Thyroid gland (tissue), 4 donors: ENCODE measurements at regions not wholly inside any gene's neighbourhood (a gene's known extent, or its start where the extent isn't known, plus 50 kb on each side); places are given as distances from the start of the nearest gene placed in this dataset.
"Not testable (repeated sequence)": the region's sequence is repeated elsewhere in the genome, so short reads cannot be mapped to it uniquely, and the experiment has no call there.

ENCODE experiments used
- DNase-seq, 2 donors: peaks; one replicate each; pipeline ENCODE4 v3.0.0-alpha.2; 2019
- H3K27ac ChIP-seq, 3 donors: fragments of 200-600 bp; sonication (generic); 1 replicate in 2 of 3; 2 replicates in 1 of 3; pipeline ENCODE4 v1.5.1; 2016 to 2019; ENCODE audit warnings: mild to moderate bottlenecking in 1 of 3, moderate library complexity in 1 of 3
- H3K27me3 ChIP-seq: fragments of 200-600 bp; sonication (generic); one replicate; pipeline ENCODE4 v1.5.1; 2019
- H3K36me3 ChIP-seq, 2 donors: fragments of 200-600 bp; sonication (generic); one replicate each; pipeline ENCODE4 v1.5.1; 2016 to 2019
- H3K4me1 ChIP-seq, 2 donors: fragments of 200-600 bp; sonication (generic); one replicate each; pipeline ENCODE4 v1.5.1; 2017 to 2019
- H3K4me3 ChIP-seq, 3 donors: fragments of 200-600 bp; sonication (generic); replicated peaks in 1 of 3; 1 replicate in 2 of 3; 2 replicates in 1 of 3; pipeline ENCODE4 v1.5.1; 2016; ENCODE audit warnings: mild to moderate bottlenecking in 1 of 3
- H3K9me3 ChIP-seq: fragments of 200-600 bp; sonication (generic); one replicate; pipeline ENCODE4 v1.5.1; 2017
- CTCF ChIP-seq, 6 experiments: fragments of 200-600 bp in 3 of 6; fragments of 450-650 bp in 3 of 6; sonication (generic) in 3 of 6; IDR thresholded peaks; one replicate each; pipeline ENCODE4 v1.5.1; 2016 to 2019; ENCODE audit warnings: antibody characterized with exemption in 6 of 6, mild to moderate bottlenecking in 2 of 6, inconsistent platforms in 1 of 6, moderate library complexity in 1 of 6
- POLR2A ChIP-seq, 2 donors: fragments of 450-650 bp; IDR thresholded peaks; one replicate each; pipeline ENCODE4 v1.6.1; 2017; ENCODE audit warnings: antibody characterized with exemption in 2 of 2, mild to moderate bottlenecking in 2 of 2, moderate library complexity in 1 of 2
- WGBS, 2 donors: methylation state at CpG; one replicate each; pipeline ENCODE4 v1.1.5; 2017; 5-methylcytosine and 5-hydroxymethylcytosine counted together
- intact Hi-C: fragments of 100-400 bp; cut with DNase I; formaldehyde crosslinking; loops from one replicate; pipeline ENCODE4 v1.15.1; 2023

- no peaks in the 10 kb centered on the region for H3K9me3 ChIP-seq
- no peaks in the 10 kb centered on the region for H3K4me1 ChIP-seq
- TF ChIP-seq CTCF (IDR thresholded peaks at IDR 0.05) = no peak
- TF ChIP-seq POLR2A (IDR thresholded peaks at IDR 0.05) = no peak
- DNase-seq = no peak
- H3K27me3 ChIP-seq = no peaks in the 10 kb centered on the region
- WGBS, 2 donors = 71 to 83% methylated on average over 3 to 6 of the region's 6 CpGs
- H3K36me3 ChIP-seq = no peaks in the 10 kb centered on the region
- H3K27ac ChIP-seq = no peak overlapping the region
- intact Hi-C loops = no loop called here
- H3K4me3 ChIP-seq = no peak overlapping the region
Observed at GRCh38 chr9:65405253-65405652, 120.2 kb upstream of the FOXD4L5 start.

GRCh38 chr9:65404232-65405006 lies 119.4 kb upstream of the FOXD4L5 start:
- TF ChIP-seq POLR2A (IDR thresholded peaks at IDR 0.05) = no peak
- no peak for TF ChIP-seq CTCF (IDR thresholded peaks at IDR 0.05)
- no peak overlapping the region for H3K27ac ChIP-seq
- 75 to 79% methylated on average over 5 to 8 of the region's 11 CpGs for WGBS, 2 donors
- no peaks in the 10 kb centered on the region for H3K4me1 ChIP-seq
- no peaks in the 10 kb centered on the region for H3K36me3 ChIP-seq
- H3K4me3 ChIP-seq = no peak overlapping the region
- H3K9me3 ChIP-seq = no peaks in the 10 kb centered on the region
- intact Hi-C loops = no loop called here
- DNase-seq = no peak
- no peaks in the 10 kb centered on the region for H3K27me3 ChIP-seq

- DNase-seq = no peak
- no peak for TF ChIP-seq POLR2A (IDR thresholded peaks at IDR 0.05)
- TF ChIP-seq CTCF (IDR thresholded peaks at IDR 0.05) = no peak
- Histone ChIP-seq H3K27me3 (no peaks in the 10 kb centered on the region), H3K36me3 (no peaks in the 10 kb centered on the region), H3K9me3 (no peaks in the 10 kb centered on the region), H3K27ac (no peak overlapping the region), H3K4me1 (no peaks in the 10 kb centered on the region), H3K4me3 (no peak overlapping the region)
- intact Hi-C loops = no loop called here
- 76 to 85% methylated on average over 7 to 9 of the region's 10 CpGs for WGBS, 2 donors
Observed at GRCh38 chr9:65403721-65404120, 118.7 kb upstream of the FOXD4L5 start.

- intact Hi-C loops, H3K27ac ChIP-seq, H3K27me3 ChIP-seq, H3K36me3 ChIP-seq, H3K4me3 ChIP-seq, H3K4me1 ChIP-seq, DNase-seq, H3K9me3 ChIP-seq: not testable (repeated sequence)
- WGBS, 2 donors = 72 to 87% methylated on average over 9 to 10 of the region's 11 CpGs
Observed at GRCh38 chr9:65403072-65403471, 118.1 kb upstream of the FOXD4L5 start.

GRCh38 chr9:65402206-65402870 lies 117.3 kb upstream of the FOXD4L5 start:
- H3K9me3 ChIP-seq, H3K4me3 ChIP-seq, H3K4me1 ChIP-seq, H3K27me3 ChIP-seq, intact Hi-C loops, H3K36me3 ChIP-seq, H3K27ac ChIP-seq, DNase-seq: not testable (repeated sequence)
- WGBS, 2 donors = 72 to 89% methylated on average over 10 to 18 of the region's 18 CpGs

- H3K9me3 ChIP-seq, H3K4me1 ChIP-seq, intact Hi-C loops, H3K27me3 ChIP-seq, H3K4me3 ChIP-seq, DNase-seq, H3K36me3 ChIP-seq, H3K27ac ChIP-seq: not testable (repeated sequence)
- WGBS, 2 donors = 87 to 96% methylated on average over 4 to 6 of the region's 9 CpGs
Observed at GRCh38 chr9:65401456-65402045, 116.5 kb upstream of the FOXD4L5 start.
